Body of pancreas (tissue), 4 donors: ENCODE measurements at regions not wholly inside any gene's neighbourhood (a gene's known extent, or its start where the extent isn't known, plus 50 kb on each side); places are given as distances from the start of the nearest gene placed in this dataset.

ENCODE experiments used
- ATAC-seq: fragments of 150-250 bp; one replicate; pipeline ENCODE4 v1.9.1; 2016
- DNase-seq, 4 donors: peaks; one replicate each; pipeline ENCODE4 v3.0.0-alpha.2; 2019
- H3K27ac ChIP-seq, 4 donors: fragments of 200-600 bp; sonication (generic); 1 replicate in 3 of 4; 2 replicates in 1 of 4; pipeline versions ENCODE4 v1.5.1 to v1.6.1; 2016 to 2019; ENCODE audit warnings: mild to moderate bottlenecking in 1 of 4, mixed read lengths in 1 of 4, moderate library complexity in 1 of 4
- H3K27me3 ChIP-seq, 2 donors: fragments of 200-600 bp; sonication (generic); one replicate each; pipeline ENCODE4 v1.6.0; 2016; ENCODE audit warnings: mild to moderate bottlenecking in 1 of 2
- H3K36me3 ChIP-seq, 2 donors: fragments of 200-600 bp; sonication (generic); replicated peaks in 1 of 2; 2 replicates each; pipeline ENCODE4 v1.5.1; 2016; ENCODE audit warnings: low read depth in 2 of 2; ENCODE audit not compliant: insufficient read depth in 1 of 2
- H3K4me1 ChIP-seq: fragments of 200-600 bp; sonication (generic); one replicate; pipeline ENCODE4 v1.6.0; 2016
- H3K4me3 ChIP-seq, 2 donors: fragments of 200-600 bp; sonication (generic); 1 replicate in 1 of 2; 2 replicates in 1 of 2; pipeline ENCODE4 v1.5.1; 2016 to 2019
- H3K9me3 ChIP-seq, 3 donors: fragments of 200-600 bp; sonication (generic); 1 replicate in 2 of 3; 2 replicates in 1 of 3; pipeline ENCODE4 v1.5.1; 2016
- POLR2A ChIP-seq, 3 donors: fragments of 450-650 bp; IDR thresholded peaks; one replicate each; pipeline ENCODE4 v1.6.1; 2016; ENCODE audit warnings: antibody characterized with exemption in 3 of 3, mild to moderate bottlenecking in 2 of 3
- WGBS, 2 donors: methylation state at CpG; one replicate each; pipeline ENCODE4 v1.1.5; 2017; 5-methylcytosine and 5-hydroxymethylcytosine counted together
- intact Hi-C: fragments of 100-400 bp; cut with DNase I; formaldehyde crosslinking; loops from one replicate; pipeline ENCODE4 v1.15.1; 2023
- TF ChIP-seq, protein P1 (sequence below), 7 experiments: fragments of 450-650 bp in 4 of 7; fragments of 200-600 bp in 3 of 7; sonication (generic) in 3 of 7; IDR thresholded peaks; one replicate each; pipeline ENCODE4 v1.5.1; 2016 to 2019; ENCODE audit warnings: antibody characterized with exemption in 7 of 7

DNA sequence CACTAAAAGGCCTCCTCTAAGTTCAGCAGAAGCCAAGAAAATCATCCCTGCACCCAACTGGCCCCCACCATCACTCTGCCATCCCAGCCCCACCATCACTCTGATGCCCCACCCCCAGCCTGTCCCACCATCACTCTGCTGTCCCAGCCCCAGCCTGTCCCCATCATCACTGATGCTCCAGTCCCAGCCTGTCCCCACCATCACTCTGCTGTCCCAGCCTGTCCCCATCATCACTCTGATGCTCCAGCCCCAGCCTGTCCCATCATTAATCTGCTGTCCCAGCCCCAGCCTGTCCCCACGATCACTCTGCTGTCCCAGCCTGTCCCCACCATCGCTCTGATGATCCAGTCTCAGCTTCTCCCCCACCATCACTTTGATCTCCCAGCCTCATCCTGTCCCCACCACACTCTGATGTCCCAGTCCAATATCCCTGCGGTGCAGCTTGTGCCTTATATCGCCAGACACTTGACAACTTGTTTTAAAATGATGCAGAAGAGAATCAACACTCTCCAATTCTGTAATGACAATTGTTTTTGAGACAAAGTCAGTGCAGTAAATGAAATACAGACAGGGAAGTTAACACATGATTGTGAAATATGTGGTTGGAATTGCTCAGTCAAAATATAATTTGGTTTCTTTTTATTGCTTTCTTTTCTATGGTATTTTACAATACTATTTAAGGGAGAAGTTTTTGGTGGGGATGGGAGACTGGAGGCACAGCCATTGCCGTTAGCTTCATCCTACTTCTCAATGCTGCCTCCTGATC, 100.8 kb downstream of the TNFAIP3 start:
- ATAC-seq: no peak
- intact Hi-C loops: no loop called here
- Histone ChIP-seq H3K27ac (no peak overlapping the region), H3K4me1 (no peaks in the 10 kb centered on the region), H3K4me3 (no peak overlapping the region), H3K9me3 (no peaks in the 10 kb centered on the region), H3K27me3 (no peaks in the 10 kb centered on the region), H3K36me3 (no peaks in the 10 kb centered on the region)
- DNase-seq: no peak
- 66 to 73% methylated on average over 5 of the region's 5 CpGs for WGBS, 2 donors
- TF ChIP-seq, protein P1, sequence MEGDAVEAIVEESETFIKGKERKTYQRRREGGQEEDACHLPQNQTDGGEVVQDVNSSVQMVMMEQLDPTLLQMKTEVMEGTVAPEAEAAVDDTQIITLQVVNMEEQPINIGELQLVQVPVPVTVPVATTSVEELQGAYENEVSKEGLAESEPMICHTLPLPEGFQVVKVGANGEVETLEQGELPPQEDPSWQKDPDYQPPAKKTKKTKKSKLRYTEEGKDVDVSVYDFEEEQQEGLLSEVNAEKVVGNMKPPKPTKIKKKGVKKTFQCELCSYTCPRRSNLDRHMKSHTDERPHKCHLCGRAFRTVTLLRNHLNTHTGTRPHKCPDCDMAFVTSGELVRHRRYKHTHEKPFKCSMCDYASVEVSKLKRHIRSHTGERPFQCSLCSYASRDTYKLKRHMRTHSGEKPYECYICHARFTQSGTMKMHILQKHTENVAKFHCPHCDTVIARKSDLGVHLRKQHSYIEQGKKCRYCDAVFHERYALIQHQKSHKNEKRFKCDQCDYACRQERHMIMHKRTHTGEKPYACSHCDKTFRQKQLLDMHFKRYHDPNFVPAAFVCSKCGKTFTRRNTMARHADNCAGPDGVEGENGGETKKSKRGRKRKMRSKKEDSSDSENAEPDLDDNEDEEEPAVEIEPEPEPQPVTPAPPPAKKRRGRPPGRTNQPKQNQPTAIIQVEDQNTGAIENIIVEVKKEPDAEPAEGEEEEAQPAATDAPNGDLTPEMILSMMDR (IDR thresholded peaks at IDR 0.05): no peak

DNA sequence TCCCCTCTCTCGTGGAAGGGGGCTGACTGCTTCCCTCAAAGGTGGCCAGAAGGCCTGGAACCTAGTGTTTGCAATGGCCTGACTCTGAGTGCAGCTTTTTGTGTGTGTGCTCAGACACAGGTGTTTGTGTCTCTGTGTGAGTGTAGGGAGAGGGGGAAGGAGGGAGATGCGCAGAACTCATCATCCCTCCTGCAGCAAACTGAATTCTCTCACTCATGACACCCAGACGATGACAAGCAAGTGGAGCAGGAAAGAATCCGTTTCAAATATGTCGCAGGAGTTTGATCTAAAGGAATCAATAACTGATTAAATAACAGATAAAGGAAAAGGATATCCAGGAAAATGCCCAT, 101.4 kb downstream of the TNFAIP3 start:
- intact Hi-C loops: no loop called here
- H3K27me3 ChIP-seq: no peaks in the 10 kb centered on the region
- no peaks in the 10 kb centered on the region for H3K36me3 ChIP-seq
- no peak overlapping the region for H3K27ac ChIP-seq
- no peak for TF ChIP-seq POLR2A (IDR thresholded peaks at IDR 0.05)
- TF ChIP-seq, protein P1 (IDR thresholded peaks at IDR 0.05): no peak
- DNase-seq (no peak), ATAC-seq (no peak)
- no peaks in the 10 kb centered on the region for H3K9me3 ChIP-seq
- H3K4me3 ChIP-seq: no peak overlapping the region
- H3K4me1 ChIP-seq: no peaks in the 10 kb centered on the region
- 78 to 79% methylated on average over 5 of the region's 5 CpGs for WGBS, 2 donors

DNA sequence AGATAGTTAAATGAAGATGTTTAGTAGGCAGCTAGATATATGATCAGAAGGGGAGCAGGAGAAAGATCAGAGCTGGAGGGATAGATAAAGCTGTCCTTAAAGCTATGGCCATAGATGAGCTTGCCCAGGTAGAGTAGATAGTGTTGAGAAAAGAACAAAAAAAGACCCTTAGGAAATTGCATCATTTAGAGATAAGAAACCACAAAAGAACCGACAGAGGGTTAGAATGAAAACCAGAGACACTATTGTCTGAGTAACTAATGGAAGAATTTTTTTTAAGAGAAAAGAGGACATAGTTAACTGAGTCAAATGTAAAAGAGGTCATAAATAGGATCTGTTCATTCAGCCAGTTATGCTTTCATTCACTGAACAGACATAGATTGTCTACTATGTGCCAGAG, 101.8 kb downstream of the TNFAIP3 start:
- intact Hi-C loops: no loop called here
- H3K4me3 ChIP-seq: no peak overlapping the region
- H3K9me3 ChIP-seq: no peaks in the 10 kb centered on the region
- H3K4me1 ChIP-seq: no peaks in the 10 kb centered on the region
- H3K27me3 ChIP-seq: no peaks in the 10 kb centered on the region
- ATAC-seq (no peak), DNase-seq (no peak)
- no peaks in the 10 kb centered on the region for H3K36me3 ChIP-seq
- no peak overlapping the region for H3K27ac ChIP-seq
- TF ChIP-seq POLR2A (IDR thresholded peaks at IDR 0.05): no peak
- TF ChIP-seq, protein P1 (IDR thresholded peaks at IDR 0.05): no peak
- 49 to 62% methylated on average over 1 of the region's 1 CpG for WGBS, 2 donors

DNA sequence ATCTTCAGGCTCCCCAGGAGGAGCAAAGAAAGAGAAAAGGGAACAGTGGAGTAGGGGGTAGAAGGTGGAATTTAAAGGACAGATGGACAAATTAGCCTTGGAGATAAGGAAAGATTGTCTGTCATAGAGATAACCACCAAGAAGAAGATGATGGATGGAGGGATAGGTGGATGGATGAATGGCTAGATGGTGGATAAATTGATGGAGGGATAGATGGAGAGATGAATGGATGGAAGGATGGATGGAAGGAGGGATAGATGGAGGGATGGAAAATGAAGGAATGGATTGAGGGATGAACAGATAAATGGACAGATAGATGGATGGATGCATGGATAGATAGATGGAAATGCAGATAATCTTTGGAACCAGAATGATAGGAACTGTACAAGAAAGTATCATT, 102.8 kb downstream of the TNFAIP3 start:
- no peak overlapping the region for H3K27ac ChIP-seq
- no peaks in the 10 kb centered on the region for H3K27me3 ChIP-seq
- TF ChIP-seq, protein P1 (IDR thresholded peaks at IDR 0.05): no peak
- no peak for DNase-seq
- H3K36me3 ChIP-seq: no peaks in the 10 kb centered on the region
- no peak for ATAC-seq
- no peaks in the 10 kb centered on the region for H3K4me1 ChIP-seq
- intact Hi-C loops: no loop called here
- no peak overlapping the region for H3K4me3 ChIP-seq
- H3K9me3 ChIP-seq: no peaks in the 10 kb centered on the region

DNA sequence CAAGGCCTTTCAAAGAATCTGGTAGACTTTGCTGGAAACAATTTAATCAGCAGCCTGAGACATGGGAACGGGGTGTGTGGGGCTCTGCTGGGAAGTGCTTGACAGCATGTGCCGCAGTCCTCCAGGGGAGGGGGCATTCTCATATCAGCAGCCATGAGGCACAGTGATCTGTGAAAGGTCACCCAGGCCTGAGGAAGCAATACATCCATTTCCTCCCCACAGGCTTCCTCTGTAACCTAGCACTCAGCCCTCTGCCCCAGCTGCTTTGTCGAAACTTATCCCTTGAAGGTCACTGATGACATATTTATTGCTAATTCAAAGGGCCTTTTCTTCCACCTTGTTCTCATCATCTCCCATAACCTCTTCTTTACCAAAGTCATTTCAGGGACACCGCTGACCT, 103.3 kb downstream of the TNFAIP3 start:
- Histone ChIP-seq H3K27me3 (no peaks in the 10 kb centered on the region), H3K9me3 (no peaks in the 10 kb centered on the region), H3K4me1 (no peaks in the 10 kb centered on the region), H3K4me3 (no peak overlapping the region), H3K27ac (no peak overlapping the region), H3K36me3 (no peaks in the 10 kb centered on the region)
- DNase-seq: no peak
- WGBS, 2 donors: 82 to 85% methylated on average over 4 of the region's 4 CpGs
- intact Hi-C loops: no loop called here
- no peak for TF ChIP-seq POLR2A (IDR thresholded peaks at IDR 0.05)
- TF ChIP-seq, protein P1 (IDR thresholded peaks at IDR 0.05): no peak
- ATAC-seq: no peak
